Astrocyte (in vitro differentiated cells and primary cell): ENCODE measurements at regions not wholly inside any gene's neighbourhood (a gene's known extent, or its start where the extent isn't known, plus 50 kb on each side); places are given as distances from the start of the nearest gene placed in this dataset.

Experiments
- EZH2 ChIP-seq: IDR thresholded peaks from 2 replicates; pipeline ENCODE4 v1.6.1; 2012; ENCODE audit warnings: mild to moderate bottlenecking, low read length, inconsistent platforms; ENCODE audit not compliant: insufficient read depth
- TF ChIP-seq, protein P1 (sequence below): IDR thresholded peaks from 2 replicates; pipeline ENCODE4 v1.5.1; 2011; ENCODE audit warnings: low read depth, mild to moderate bottlenecking, inconsistent platforms, low read length, moderate library complexity; ENCODE audit not compliant: insufficient read depth

DNA sequence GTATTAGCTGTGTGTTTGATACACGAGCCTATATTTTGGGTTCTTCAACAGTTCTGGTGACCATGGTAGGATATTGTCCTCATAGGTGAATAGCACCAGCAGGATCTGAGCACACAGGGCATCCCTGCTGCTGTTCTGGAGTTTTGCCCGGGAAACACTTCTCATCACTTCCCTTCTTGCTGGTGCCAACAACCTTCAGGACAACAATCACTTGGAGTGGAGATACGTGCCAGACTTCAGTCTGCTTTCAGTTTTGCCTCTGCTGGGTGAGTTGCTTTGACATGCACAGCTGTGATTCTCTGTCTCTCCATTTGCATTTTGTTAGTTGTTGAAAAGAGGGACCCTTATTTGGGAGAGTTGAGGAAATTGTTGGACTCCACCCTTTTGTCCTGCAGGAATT lies 1347.2 kb upstream of the DDX18 start:
- TF ChIP-seq, protein P1, sequence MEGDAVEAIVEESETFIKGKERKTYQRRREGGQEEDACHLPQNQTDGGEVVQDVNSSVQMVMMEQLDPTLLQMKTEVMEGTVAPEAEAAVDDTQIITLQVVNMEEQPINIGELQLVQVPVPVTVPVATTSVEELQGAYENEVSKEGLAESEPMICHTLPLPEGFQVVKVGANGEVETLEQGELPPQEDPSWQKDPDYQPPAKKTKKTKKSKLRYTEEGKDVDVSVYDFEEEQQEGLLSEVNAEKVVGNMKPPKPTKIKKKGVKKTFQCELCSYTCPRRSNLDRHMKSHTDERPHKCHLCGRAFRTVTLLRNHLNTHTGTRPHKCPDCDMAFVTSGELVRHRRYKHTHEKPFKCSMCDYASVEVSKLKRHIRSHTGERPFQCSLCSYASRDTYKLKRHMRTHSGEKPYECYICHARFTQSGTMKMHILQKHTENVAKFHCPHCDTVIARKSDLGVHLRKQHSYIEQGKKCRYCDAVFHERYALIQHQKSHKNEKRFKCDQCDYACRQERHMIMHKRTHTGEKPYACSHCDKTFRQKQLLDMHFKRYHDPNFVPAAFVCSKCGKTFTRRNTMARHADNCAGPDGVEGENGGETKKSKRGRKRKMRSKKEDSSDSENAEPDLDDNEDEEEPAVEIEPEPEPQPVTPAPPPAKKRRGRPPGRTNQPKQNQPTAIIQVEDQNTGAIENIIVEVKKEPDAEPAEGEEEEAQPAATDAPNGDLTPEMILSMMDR: no peak
- TF ChIP-seq EZH2: no peak
